Activated gamma-delta T cell (primary cell): ENCODE measurements at regions not wholly inside any gene's neighbourhood (a gene's known extent, or its start where the extent isn't known, plus 50 kb on each side); places are given as distances from the start of the nearest gene placed in this dataset.

Experiments
- DNase-seq: peaks from one replicate; lab custom pipeline; 2025; lab: John Stamatoyannopoulos, UW

DNA sequence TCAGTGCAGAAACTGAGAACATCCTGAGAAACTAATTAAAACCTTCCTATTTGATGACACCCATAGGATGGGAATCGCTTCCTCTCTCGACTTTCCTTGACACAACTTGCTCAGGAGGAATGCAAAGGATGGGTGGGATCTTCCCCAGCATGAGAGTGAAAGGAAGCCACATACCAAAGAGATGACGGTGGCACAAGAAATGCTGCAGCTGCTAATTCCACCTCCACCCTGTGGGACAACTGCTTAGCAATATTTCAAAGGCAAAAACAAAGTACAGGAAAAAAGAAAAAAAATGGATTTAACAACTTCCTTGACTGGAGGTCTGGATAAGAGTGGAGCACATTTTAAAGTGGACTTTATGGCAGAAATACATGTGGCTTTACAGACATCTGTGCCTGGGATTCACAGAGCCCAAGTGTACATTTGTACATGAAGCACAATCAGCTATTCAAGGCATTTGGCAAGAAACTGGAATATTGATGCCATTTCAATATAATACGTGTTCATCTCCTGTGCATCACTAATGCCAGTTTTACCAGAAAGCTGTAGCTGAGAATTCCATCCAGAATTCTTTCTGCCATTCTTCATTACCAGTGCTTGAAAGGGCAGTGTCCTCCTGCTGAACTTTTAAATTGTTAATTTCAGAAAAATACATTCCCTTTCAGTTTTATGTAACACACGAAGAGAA, 359.2 kb upstream of the ACTBL2 start:
- no peak for DNase-seq

GRCh38 chr5:57839437-57840079, 356.9 kb upstream of the ACTBL2 start:
- DNase-seq, result no peak

DNA sequence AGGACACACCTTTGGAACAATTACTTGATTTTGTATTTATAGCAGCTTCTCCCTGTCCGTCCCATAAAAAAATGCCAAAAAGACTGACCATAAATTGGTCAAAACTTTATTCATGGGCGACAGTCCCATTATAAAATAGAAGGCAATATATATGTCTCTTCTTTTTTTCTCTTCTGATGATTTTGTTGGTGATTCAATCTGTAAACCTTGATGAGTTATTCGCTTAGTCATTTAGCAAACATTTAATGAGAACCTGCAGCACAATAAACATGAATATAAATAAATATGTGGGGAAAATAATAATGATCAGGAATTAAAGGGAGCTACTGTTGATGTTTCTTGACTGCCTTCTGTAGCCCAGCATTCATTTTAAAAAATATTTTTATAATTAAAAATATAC, 356.4 kb upstream of the ACTBL2 start:
- DNase-seq, result no peak

DNA sequence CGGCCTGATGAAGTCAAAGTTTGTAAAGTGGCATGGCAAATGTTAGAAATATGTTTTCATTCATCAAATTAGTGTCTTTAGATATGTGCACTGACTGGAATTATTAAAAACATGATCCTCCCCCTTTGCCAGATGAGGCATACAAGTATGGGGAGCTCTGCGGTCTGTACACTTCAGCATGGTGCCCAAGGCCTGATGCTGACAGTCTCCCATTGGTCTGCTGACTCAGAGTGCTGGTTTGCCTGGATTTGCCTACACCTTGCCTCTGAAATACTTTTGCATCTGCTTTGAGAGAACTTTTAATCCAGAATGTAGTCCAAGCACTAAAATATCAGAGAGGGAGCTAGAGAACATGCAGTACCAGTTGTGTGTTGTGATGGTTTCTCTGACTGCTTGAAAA, 354.3 kb upstream of the ACTBL2 start:
- DNase-seq, result no peak

DNA sequence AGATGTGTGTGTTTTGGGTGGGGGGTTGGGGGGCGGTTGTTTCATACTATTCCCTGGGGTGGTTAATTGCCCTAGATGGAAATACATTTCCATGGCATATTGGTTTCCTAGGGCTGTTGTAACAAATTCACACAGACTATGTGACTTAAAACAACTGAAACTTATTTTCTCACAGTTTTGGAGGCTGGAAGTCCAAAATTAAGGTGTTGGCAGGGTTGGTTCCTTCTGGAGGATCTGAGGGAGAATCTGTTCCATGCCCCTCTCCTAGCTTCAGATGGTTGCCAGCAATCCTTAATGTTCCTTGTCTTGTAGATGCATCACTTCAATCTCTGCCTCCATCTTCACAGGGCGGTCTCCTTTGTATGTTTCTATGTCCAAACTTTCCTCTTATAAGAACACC, 353.7 kb upstream of the ACTBL2 start:
- DNase-seq, result no peak

DNA sequence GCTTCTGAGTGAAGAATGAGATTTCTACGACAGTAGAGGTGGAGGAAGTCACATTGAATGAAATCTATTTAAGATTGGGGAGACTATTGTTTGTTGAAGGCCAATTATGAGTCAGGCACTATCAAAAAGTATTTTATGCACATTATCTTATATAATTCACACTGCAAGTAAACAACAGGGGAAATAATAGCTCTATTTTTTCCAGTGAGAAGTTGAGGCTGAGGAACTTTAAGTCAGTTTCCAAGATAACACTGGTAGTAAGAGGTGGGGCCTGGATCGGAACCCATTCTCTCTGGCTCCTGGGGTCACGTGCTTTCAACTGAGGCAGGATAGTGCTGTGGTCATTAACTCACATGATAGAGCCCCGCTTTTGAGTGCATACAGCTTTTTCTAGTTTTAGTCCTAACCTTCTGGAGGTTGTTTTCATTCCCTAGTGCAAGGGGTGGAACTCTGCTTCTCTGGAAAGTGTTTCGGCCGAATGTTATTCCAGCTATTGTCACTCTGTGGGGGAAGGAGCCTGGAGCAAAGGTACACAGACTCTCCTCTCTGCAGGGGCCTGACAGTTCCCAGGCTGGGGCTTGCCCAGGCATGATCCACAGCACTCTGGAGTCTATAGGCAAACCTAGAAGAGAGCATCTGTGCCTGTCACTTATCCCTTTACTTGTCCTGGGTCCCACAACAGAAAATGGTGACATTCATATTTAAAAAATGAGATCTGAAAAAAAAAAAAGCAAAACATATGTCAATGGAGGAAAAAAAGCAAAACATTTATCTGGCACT, 352.4 kb upstream of the ACTBL2 start:
- no peak for DNase-seq

DNA sequence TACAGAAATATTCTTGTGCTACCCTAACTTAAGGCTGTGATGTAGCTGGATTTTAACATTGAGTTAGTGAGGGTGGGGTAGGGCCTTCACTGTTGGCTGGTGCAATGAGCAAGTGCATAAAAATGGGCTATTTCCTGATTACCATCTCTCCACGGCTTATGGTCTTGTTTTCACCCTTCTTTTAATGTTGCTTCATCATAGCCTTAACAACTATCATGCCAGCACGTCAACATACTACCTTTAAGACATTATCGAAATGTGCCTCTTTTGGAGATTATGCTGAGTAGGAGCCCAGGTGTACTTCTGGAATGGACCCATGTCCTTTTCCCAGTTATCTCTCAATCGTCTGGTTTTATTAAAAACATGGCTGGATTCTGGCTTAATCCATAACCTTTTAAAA, 350.9 kb upstream of the ACTBL2 start:
- DNase-seq, result no peak

DNA sequence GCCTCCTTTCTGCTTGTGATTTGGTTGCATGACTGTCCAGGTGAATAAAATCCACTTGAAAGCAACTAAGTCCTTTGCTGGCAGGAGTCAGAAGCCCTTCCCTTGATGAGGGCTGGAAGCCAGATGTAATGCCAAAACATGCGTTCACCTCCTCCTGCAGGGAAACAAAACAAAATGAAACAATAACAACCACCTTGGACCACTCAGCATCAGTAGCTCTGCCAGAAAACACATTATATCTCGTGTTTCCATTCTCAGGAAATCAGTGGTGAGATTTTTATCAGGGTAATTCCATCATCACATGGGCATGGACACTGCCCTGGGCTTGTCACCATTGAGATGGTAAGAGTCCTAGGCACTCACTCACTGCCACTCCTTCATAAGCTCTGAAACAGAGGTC, 350.3 kb upstream of the ACTBL2 start:
- no peak for DNase-seq

GRCh38 chr5:57831932-57832331, 349.3 kb upstream of the ACTBL2 start:
- no peak for DNase-seq

DNA sequence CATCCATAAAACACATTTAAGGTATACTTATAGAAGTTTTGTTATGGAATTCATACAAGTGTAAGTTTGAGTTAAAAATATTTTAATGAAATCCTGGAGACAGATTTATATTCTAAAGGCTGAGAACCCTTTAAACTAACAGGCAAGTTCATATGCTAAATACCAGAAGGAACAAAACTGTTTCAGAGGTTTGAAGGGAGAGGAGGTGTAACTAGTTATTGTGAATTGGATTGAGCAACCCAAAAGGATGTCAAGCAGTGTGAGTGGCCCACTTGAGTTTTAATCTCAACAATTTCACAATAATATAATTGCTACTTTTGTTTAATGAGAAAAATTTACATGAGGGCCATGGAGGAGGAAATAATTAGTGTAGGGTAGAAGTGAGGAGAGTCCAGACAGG, 348.5 kb upstream of the ACTBL2 start:
- DNase-seq, result no peak

DNA sequence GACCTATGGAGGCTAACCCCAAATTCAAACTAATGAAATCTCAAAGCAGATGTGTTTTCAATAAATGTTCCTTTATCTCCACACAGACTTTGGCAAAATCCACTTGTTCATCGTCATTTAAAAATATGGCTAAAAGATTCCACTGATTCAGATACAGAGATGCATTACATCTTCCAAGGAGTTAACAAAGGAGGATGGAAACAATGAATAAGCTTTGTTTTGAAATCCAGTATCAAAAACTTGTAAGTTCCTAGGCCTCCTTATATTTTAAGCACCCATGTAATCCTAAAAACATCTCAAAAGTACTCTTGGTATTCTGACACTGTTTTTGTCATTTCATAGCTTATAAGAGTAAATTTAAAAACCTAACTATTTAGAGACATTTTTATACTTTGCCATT, 345.6 kb upstream of the ACTBL2 start:
- no peak for DNase-seq

DNA sequence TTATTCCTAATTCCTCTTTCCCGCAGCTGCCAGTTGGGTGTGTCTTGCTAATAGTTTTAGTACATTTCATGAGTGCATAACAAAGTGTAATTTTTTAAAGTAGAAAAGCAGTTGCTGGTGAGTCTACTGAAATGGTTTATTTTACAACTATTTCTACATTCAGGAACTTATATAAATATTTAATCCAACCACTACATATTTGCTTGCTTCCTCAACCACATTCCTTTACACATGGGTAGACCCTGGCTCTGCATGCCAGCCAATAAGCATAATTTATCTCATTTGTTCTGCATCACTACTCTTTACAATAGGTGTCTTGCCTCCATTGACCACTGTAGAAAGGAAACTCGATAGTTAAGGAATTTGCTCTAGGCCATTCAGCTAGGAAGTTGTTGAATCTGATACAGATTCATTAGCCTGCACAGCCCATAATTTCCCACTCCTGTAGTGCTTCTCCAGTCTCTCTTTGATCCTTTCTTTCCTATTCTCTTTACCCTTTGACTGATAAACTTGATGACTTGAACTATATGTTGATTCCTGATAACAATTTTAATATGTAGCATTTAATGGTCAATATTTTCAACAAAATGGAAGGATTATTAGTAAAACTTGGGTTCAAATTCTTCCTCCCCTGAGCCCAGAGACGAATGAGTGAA, 342.5 kb upstream of the ACTBL2 start:
- DNase-seq, result no peak

DNA sequence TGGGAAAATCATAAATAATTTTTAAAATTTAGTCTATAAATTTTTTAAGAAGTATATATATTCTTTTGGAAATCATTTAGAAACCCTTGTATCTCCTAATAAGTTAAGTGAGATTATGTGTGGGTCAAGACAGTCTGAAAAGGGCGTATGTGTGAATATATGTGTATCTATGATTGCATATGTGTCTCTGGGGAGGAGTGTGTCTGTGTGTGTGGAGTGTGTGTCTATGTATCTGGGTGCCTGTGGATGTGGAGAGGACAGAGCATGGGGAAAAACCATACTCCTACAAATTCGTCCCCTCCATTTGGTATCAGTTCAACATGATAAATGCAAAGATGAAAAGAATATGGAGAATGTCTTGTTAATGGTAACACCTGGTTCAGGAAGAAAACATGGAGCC, 342.0 kb upstream of the ACTBL2 start:
- DNase-seq, result no peak

GRCh38 chr5:57824047-57824446, 341.4 kb upstream of the ACTBL2 start:
- DNase-seq, result no peak

DNA sequence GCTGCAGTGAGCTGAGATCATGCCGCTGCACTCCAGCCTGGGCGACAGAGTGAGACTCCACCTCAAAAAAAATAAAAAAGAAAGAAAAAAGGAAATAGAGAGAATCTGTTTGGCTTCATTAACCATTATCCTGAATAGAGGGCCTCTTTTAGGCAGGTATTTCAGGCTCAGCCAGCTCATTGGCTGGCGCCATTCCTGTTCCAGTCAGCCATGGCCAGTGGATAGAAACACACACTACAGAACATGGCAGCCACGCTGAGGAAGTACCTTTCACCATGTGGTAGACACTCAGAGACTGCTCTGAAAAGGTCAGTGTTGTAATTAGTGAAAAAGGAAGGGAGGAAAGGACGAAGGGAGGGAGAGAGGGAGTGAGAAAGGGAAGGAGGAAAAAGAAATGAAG, 340.0 kb upstream of the ACTBL2 start:
- DNase-seq, result no peak

- DNase-seq, result no peak
Observed at GRCh38 chr5:57818397-57818796, 335.8 kb upstream of the ACTBL2 start.

GRCh38 chr5:57817924-57818323, 335.3 kb upstream of the ACTBL2 start:
- no peak for DNase-seq

DNA sequence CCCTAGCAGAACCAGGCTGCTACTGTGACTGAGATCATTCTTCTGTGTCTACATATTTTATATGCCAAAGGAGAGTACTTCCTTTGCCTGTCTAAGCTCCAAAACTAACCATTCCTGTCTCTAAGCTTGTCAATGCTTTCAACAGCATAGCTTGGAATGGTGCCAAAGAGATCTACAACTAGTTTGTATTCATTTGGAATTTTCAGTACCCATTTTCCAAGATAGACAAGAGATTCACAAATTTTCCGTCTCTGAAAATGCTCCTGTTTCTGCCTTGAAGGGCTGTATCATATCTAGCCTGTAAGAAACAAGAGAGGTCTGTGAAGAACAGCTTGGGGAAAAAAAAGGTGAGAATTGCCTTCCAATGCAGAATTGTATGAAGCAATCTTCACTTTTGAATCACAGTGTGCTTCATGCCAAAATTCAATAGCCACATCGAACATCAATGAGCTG, 334.4 kb upstream of the ACTBL2 start:
- DNase-seq, result no peak

GRCh38 chr5:57816108-57816507, 333.5 kb upstream of the ACTBL2 start:
- no peak for DNase-seq

DNA sequence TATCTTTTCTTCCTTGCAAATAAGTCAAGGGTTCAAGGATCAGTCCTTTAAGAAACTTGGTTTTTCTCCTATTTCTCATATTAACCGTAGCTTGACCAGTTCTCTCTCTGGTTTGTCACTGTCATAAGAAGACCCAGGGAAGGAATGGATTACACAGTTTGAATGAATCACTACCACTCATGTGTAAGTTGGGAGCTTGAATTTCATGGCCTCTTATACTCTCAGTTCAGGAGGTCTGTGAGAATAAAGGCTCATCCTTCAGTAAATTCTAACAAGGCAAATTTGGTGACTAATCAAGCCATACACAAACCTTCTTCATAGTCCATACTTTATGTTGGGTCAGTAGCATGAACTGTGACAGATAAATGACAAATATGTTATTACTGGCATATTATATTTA, 323.1 kb upstream of the ACTBL2 start:
- no peak for DNase-seq

- no peak for DNase-seq
Observed at GRCh38 chr5:57805170-57805569, 322.6 kb upstream of the ACTBL2 start.

- DNase-seq, result no peak
Observed at GRCh38 chr5:57804505-57804904, 321.9 kb upstream of the ACTBL2 start.

GRCh38 chr5:57804007-57804444, 321.4 kb upstream of the ACTBL2 start:
- no peak for DNase-seq
